NCI-H2107 treated with DMSO at 0.1 percent for 48 hours (cell line): ENCODE measurements at regions not wholly inside any gene's neighbourhood (a gene's known extent, or its start where the extent isn't known, plus 50 kb on each side); places are given as distances from the start of the nearest gene placed in this dataset.

Experiments
- DNase-seq: peaks from one replicate; lab custom pipeline; 2025; ENCODE audit not compliant: unreplicated experiment; lab: John Stamatoyannopoulos, UW

DNA sequence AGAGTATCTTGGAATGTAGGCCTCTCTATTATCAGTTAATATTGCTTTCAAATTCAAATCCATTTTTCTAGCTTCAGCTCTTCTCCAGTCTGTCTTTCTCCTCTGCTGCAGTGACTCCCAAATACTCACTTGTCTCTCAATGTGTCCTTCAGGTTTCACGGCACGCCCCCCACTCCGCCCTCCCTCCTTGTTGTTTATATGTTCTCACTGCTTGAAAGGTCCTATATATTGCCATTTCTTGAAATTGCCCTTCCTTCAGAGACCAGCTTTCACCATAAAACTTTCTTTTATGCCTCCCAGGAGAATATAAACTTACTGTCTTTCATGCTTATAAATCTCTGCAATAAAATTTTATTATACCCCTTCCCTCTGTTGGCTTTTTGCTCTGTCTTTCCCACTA, 668.2 kb downstream of the CCSER2 start:
- DNase-seq, result no peak

DNA sequence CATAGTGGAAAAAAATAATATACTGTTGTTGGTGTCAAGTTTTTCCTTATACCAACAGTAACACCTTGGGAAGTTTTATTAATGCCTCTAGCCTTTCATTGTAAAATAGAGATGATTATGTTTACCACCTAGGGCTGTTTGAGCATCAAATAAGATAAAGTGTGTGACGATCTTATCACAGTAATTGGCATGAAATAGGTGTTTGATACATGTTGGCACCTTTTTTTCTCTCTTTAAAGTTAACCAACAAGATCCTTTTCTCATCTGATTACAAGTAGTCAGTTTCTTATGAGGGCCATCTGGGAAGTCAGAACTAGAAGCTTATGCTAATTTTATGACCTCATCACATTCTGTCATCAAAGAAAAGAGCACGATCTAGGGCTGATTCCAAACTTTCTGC, 669.5 kb downstream of the CCSER2 start:
- DNase-seq, result no peak

DNA sequence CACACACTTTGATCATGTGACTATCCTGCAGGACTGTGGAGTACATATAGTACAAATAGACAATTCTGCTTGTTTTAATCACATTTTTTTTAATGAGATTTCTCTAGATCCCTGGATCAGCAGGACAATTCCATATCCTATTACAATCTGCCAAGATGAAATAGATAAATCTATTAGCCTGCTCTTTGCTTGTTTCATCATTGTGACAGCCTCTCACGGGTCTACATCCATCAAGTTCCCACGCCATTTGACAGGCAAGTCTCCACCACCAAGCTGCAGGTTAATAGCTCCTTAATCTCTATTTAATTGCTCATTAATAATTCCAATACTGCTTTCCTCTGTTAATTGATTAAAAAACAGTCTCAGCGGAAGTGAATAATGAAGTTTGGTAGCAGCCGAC, 671.5 kb downstream of the CCSER2 start:
- DNase-seq, result no peak

DNA sequence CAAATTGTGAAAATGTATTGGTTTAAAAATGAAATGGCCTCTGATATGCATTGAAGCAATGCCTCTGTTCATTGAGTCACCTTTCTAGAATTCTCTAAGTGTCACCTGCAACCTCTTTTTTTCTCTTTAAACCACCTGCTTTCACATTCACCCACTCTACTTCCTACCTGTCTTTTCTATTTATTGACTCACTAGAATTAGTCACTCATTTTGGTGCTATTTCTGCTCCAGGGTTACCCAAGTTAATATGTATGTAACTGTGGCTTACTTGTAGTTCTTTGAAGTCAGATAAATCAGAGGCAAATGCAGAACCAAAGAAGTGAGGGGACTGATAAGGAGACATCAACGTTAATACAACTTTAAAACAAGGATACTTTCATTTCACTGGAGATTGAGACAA, 674.7 kb downstream of the CCSER2 start:
- no peak for DNase-seq

- no peak for DNase-seq
These were observed 680.2 kb downstream of the CCSER2 start for GRCh38 chr10:85008488-85009184.

- no peak for DNase-seq
These were observed 683.9 kb downstream of the CCSER2 start for GRCh38 chr10:85012305-85012704.

DNA sequence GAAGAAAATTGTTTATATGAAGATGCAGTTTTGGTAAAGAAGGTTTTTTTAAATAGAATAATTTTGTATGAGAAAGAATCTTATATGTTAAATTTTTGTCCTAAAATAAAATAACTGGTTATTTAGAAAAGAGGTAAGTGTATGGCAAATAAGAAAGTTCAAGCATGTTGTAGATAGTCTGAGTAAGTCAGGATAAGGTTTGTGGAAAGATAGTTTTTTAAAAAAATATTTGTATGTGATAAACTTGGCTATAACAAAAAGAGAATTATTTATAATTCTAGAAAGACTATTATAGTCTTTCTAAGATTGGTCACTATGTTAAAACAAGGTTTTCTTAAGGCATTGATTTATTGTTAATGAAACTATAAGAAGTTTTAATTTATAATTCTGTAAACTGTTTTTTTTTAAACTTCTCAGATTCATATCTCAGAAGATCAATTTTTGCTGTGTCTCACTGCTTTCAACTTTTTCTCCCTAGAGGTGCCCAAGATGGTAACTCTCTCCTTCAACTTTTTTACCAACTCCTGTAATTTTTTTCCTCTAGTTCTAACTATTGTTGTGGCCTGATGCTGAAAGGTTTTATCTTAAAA, 698.6 kb downstream of the CCSER2 start:
- no peak for DNase-seq

- no peak for DNase-seq
These were observed 704.6 kb downstream of the CCSER2 start for GRCh38 chr10:85032981-85033380.

- no peak for DNase-seq
These were observed 708.3 kb downstream of the CCSER2 start for GRCh38 chr10:85036661-85037060.

DNA sequence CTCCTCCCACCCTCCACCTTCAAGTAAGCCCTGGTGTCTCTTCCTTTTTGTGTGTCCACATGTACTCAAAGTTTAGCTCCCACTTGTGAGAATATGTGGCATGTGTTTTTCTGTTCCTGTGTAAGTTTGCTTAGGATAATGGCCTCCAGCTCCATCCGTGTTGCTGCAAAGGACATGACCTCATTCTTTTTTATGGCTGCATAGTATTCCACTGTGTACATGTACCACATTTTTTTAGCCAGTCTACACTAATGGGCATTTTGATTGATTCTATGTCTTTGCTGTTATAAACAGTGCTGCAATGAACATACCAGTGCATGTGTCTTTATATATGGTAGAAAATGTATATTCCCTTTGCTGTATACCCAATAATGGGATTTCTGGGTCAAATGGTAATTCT, 710.9 kb downstream of the CCSER2 start:
- DNase-seq, result no peak

DNA sequence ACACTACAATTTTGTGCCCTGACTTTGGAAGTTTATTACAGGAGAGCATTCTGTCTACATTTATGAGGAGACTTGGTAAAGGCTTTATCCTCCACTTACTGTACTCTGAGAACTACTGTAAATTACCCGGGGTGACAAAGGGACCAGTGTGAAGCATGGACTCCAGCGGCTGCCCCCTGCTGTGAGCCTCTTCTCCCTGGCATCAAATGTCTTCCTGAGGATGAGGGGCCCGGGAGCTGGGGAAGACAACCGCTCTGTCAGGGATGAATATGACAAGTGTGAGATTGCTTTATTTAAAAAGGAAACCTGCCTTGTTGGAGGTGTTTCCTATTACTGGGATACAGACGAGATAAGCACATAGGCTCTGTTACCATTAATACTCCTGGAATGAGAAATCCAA, 714.8 kb downstream of the CCSER2 start:
- DNase-seq, result peak; percentile 3

DNA sequence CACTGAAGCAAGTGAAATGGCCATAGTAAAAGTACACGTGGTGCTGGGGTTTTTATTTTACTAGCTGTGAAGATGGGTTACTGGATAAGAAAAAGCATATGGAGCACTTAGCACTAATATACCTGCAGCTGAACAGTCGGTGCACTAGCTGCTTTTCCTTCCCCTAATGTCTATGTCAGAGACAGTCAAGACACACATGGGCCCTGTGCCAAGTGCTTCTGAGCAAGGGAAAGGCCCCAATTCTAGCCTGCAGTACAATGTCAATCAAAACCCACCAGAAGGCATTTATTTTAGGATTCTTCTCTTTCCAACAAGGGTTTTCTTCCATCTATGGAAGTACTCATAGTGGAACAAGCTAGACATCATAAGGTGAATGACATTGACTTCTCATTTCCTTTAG, 716.7 kb downstream of the CCSER2 start:
- no peak for DNase-seq

DNA sequence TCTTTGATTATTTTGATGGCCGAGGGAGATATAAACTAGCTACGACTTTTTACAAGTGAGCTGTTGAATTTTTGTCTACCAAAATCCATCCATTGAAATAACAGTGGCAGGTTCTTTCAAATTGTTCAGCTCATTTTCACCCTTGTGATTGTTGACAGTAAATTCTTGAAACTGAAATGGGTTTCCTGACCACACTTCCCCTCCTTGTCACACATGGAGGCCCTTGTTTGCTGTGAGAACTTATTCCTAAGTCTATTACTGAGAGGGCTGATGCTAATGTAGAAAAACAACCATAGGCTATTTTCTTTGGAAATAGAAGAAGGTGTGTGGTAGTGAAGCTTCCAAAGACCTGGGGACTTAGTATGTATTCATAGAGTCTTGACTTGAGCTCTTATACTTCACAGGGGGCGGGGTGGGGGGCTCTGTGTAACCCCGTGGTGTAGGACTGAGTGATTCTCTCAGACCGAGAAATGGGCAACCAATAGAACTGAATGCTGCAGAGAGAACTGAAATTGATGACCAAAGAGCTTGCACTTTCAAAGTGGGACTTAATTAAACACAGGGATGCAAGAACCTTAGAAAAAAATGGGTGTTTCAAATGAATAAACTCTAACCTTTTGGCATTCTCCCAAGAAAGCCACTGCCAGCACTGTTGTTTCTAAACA, 718.9 kb downstream of the CCSER2 start:
- no peak for DNase-seq

GRCh38 chr10:85047979-85048378, 719.6 kb downstream of the CCSER2 start:
- no peak for DNase-seq

GRCh38 chr10:85048644-85049043, 720.3 kb downstream of the CCSER2 start:
- no peak for DNase-seq

GRCh38 chr10:85060944-85061343, 732.6 kb downstream of the CCSER2 start:
- DNase-seq, result no peak

DNA sequence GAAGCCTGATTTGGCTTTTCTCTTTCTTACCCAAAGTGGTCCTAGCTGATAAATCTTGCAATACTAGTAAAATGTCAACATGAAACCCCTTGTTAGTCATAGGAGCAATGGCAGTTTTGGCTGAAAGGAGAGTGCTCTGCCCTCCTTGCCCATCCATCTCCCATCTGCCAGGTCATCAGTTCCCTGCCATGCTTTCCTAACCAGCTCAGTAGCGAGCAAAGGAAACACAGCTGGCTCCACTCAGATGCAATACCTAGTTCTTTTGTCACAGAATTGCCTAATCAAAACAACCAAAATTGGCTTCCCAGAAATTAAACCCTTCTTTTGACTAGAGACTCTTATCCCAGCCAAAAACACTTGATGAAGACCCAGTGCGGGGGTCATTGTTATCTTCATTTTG, 733.0 kb downstream of the CCSER2 start:
- DNase-seq, result no peak

- no peak for DNase-seq
These were observed 739.6 kb downstream of the CCSER2 start for GRCh38 chr10:85067955-85068354.

DNA sequence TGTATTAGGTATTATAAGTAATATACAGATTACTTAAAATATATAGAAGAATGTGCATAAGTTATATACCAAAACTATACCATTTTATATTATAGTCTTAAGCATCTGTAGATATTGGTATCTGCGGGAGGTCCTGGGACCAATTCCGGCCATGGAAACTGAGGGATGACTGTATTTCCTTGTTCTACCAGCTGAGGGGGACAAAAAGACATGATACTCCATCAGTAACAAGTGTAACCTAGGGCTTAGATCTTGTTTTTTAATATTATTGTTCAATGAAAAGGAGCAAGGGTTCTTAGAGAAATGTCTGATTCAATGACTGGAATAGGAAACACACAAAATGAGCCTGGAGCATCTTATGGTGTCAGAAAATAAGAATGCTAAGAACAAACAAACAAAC, 752.5 kb downstream of the CCSER2 start:
- DNase-seq, result no peak

- DNase-seq, result no peak
These were observed 770.6 kb downstream of the CCSER2 start for GRCh38 chr10:85098835-85099521.

GRCh38 chr10:85100495-85100894, 772.1 kb downstream of the CCSER2 start:
- no peak for DNase-seq
